HUDEP-2 (cell line): ENCODE measurements at regions not wholly inside any gene's neighbourhood (a gene's known extent, or its start where the extent isn't known, plus 50 kb on each side); places are given as distances from the start of the nearest gene placed in this dataset.

Source experiments
- DNase-seq, 76 experiments: peaks; one replicate each; lab custom pipeline; 2025; ENCODE audit not compliant: unreplicated experiment in 76 of 76; lab: John Stamatoyannopoulos, UW

DNA sequence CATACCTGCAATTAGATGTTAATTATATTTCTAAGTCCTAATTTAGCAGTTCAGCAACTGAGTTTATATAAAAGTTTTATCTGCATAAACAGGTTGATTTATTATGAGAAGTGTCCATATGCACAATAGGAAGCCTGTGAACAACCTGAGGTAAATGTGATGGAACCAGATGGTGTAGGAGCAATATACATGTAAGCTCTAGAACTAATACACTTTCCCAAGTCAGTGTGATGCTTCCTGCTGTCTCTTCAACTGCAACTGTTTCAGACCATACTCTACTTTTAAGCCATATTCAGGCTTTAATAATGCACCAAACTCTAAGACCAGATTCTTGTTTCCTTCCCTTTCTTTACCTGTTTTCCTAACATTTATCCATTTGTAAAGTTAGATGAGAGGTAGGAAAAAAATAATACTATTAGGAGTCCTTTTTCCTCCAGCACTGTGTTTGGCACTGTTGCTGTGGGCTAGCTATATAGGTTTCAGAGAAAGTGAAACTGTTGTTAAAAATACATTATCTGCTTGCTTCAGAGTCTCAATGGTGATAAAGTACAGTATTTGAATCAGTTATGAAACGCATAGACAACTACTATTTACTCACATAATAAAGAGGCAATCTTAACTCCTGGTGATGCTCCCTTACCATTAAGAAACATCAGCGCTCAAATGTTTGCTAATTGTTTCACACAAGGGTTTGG, 1009.3 kb downstream of the GRIK2 start:
- no peak for DNase-seq

DNA sequence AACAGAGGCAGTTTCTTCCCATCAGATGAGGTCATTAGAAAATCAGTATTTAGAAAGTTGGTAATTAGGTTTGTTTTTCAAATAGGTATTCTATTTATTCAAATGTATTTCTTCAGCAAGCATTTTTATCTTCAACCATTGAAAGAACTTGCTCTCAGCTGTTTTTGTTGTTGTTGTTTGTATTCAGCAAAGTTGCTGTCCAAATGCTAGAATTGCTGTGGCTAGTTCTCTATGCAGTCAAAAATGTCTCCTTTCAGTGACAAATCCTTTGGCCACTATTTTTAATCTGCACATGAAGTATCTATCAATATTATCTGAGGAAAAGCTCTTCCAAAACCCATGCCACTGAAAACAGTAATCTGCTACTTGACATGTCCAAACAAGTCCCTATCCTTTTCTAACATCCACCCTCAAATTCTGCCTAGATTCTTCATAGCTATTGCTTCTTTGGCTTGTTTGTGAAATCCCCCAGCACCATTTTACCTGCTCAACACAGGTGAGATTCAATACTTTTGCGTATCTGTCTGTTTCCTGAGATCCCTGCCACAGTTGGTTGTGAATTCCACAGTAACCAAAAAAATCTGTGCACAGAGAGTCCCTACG, 1005.4 kb downstream of the GRIK2 start:
- no peak for DNase-seq

DNA sequence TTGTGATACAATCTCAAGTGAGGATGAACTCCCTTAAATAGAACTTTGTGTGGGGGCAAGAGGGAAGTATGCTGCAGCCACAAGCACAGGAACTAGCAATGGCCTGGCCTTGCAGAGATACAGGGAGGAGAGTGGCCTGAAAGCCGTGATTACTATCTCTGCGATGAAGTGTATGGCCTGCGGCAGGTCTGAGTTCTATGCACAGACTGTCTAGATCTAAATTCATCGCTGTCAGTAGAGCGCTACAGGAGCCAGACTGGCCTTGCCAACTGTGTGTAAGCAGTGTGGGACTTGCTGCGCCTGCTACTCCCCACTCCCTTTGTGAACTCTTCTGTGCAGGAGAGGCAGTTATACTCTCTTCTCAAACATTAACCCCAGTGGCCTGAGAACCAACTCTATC, 997.0 kb downstream of the GRIK2 start:
- DNase-seq: no peak

DNA sequence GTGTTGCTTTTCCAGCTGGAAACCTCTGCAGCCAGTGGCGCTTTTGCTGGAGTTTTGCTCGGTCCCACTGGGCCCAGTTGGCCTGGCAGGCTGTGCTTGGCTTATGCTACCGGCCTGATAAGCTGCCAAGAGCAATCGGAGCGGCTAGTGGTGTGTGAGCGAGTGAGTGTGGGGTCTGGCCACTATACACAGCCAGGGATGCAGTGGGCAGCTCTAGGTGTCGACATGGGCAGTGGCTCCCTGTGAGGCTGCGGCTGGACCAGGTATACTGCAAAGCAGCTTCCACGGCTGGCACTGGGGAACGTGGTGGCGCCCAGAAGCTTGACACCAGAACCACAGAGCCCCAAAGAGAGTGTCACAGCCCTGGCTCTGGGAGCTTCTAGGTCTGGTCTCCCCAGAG, 996.5 kb downstream of the GRIK2 start:
- no peak for DNase-seq

DNA sequence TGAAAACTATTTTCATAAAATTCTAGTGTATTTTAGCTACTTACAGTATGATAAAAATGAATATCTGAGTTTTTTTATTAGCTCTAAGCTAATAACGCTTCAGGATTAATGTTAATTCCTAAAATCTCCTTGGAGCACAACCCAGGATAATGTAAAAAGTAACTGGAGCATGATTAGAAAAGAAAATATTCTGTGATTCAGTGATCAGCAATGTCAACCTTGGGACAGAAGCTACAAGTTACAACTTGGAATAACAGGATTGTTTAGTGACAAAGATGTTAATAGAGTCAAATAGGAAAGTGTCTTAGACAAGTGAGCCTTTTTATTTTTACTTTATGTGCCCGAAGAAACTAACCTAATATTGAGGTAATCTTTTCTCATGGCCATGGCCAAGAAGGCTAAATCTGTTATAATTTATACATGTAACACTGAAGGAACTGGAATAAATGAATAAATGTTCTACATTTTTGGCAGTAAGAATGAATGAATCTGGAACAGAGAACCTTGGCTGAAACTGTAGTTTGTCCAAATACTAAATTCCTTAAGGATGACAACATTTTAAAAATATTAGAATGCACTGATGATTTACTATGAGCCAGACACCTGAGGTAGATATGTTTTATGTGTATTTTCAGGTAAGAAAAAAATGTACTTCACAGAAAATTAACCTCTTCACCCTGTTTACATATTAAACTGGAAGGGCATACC, 994.0 kb downstream of the GRIK2 start:
- no peak for DNase-seq

DNA sequence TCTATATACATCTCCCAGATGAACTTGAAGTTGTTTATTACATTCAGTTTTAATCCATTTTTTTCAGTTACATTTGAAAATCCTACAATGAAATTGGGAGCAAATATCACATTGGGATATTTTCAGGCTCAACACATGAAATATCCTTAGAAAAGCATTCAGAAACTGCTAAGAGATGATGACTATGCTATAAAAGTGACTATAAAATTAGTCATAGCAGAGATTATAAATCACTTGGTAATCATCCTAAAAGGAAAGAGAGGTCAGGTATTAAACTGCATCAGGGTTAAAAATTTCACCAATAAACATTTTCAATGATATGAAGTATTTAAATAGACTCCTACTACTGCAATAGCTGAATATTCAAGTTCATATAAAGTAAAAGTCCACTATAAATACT, 987.7 kb downstream of the GRIK2 start:
- no peak for DNase-seq

DNA sequence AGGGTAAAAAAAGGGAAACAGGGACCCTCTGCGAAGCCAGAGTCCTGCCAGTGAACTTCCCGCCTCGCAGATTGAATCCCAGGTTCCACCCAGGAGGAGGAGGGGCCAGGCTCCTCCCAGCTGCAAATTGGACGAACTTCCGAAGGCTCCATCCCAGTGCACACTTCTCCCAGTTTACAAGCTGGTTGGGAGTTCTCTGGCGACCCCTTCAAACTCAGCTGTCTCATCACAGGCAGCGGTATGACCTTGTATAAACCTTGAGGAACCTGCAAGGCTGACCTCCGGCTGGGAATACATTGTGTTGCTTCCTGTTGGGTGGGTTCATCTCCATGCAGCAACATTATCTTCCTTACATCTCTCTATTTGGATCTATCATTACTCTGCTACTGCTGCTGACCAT, 962.7 kb downstream of the GRIK2 start:
- no peak for DNase-seq

DNA sequence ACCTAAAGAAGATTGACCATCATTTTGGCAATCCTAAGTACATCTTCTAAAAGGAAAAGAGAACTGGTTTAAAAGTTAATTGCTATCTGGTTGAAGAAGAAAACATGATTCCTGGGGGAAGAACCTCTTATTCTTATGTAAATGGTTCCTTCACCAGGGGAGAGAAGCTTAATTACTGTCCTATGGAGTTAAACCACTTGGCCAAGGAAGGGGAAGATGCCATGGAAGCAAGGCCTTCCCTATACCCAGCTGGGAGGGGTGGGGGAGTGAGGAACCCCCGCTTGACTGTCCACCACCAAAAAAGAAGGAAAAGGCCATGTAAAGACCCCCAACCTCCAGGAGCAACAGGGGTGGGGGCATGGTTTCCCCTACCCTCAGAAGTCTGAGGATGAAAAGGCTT, 962.1 kb downstream of the GRIK2 start:
- no peak for DNase-seq

DNA sequence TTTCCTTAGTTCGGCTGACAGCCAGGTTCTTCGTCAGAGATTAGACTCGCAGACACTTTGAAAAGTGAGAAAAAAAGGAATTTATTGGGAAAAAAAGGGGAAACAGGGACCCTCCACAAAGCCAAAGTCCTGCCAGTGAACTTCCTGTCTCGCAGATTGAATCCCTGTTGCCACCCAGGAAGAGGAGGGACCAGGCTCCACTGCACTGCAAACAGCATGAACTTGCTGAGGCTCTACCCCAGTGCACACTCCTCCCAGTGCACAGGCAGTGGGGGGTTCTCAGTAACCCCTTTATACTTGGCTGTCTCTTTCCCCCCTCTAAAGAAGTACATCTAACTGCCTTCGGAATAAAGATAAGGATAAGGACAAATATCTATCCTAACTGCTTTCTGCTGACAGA, 959.0 kb downstream of the GRIK2 start:
- no peak for DNase-seq

DNA sequence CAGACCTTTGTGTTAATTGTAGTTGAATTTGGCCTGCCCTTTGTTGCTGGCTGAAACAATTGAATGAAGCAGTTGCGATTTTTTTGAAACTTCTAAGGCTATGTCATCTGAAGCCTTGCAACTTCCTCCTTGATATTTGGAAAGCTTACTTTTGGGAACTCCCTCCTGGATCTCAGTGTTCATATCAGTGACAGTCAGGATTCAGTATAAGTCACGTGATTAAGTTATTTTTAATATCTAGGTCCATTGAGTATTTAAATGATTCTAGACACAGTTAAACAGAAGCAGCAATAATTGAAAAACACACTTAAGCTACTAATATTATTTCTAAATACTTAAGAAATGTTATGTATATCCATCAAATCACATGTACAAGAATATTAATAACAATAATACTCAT, 951.3 kb downstream of the GRIK2 start:
- DNase-seq: no peak

DNA sequence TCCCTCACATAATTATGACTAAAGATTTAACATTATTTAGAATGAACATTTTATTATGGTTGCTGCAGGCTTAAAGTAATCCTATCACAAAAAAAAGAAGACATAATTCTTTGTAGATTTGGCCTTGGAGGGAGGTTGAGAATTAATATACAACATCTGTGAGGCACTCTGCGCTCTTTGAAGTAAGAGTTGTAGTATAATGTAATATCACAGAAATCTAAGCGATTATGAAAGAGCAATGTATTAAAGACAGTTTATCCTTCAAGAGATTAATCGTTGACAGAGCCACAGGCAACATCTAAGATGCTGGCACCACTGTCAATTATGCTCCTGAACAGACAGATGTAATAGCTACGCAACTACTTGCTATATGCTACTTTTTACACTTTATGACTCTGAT, 946.8 kb downstream of the GRIK2 start:
- no peak for DNase-seq

DNA sequence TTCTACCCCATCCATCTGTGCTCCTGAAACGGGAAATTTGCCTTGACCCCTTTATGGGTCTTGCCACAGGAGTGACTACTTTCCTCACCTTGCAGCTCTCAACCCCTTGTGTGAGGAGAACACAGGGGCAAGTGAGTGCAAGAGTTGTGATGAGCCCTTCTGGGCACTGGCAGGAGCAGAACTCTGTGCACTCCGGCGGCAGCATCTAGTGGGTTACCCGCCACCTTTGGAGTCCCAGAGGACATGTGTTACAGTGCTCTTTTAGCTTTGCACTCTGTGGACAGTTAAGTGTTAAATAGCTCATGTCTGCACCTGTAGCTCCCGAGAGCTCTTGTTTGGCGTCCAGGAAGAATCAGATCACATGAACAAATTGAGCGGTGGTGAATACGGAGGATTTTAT, 940.2 kb downstream of the GRIK2 start:
- DNase-seq: no peak

DNA sequence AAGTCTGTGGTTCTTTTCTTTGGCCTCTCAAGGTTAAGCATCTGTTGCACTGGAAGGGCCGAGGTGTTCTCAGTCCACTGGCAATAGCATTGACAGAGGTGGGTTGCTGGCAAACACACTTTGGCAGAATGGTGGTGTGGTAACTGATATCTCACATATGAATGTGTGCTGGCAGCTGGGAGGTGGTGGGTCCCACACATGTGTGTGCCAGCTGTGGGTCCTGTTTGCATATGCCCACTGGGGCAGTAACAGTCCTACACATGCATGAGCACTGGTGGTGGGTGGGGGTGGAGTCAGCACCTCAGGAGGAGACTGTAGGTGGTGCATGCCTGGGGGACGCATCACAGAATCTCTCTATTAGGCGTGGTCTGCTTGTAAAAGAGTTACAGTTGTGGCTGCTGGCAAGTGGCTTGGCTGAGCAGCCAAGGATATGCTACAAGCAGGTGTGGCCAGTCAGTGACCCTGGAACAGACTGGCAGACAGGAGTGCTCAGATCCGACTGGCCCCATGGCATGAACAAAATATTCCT, 934.3 kb downstream of the GRIK2 start:
- no peak for DNase-seq

DNA sequence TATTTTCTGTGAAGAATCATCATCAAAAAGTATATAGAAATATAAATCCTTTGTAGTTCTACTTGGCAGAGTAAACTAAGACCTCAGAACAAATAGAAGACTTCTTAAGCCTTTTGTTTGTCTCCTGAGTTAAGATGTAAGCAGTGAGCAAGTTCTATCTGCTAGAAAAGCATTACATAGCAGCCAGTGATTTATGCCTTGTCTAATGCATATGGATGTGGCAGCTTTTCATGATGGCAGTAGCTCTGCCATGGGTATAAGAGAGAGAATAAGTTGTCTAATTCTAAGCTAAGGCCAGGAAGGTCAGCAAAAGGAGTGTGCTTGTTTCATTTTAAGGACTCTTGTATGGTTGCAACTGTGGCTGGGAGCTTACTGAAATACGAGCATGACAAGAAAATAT, 920.2 kb downstream of the GRIK2 start:
- DNase-seq: no peak

DNA sequence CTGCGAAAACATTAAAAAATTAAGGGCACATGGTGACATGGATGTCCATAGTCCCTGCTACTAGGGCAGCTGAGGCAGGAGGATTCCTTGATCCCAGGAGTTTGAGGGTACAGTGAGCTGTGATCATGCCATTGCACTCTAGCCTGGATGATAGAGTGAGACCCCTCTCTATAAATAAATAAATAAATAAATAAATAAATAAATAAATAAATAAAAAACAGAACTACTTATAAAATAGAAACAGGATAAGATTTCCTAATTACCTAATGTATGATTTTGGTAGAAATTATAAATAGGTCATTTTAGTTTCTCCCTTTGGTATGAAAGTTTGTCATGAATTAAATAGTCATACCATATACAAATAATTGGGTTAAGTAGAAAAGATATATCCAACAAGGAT, 916.2 kb downstream of the GRIK2 start:
- no peak for DNase-seq

DNA sequence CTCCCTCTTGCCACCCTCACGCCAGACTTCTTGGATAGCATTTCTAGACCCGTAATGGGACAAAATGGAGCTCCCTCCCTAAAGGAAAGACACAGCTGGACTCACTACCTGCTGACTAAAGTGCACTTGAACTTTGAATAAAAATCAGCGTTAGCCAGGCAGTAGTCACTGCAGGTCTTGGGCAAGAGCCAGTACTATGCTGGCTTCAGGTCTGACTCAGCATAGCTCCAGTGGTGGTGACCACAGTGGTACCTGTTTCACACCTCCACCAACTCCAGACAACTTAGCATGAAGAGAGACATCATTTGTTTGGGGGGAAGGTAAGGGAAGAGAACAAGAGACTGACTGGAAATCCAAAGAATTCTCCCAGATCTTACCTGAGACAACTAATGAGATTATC, 906.8 kb downstream of the GRIK2 start:
- no peak for DNase-seq

DNA sequence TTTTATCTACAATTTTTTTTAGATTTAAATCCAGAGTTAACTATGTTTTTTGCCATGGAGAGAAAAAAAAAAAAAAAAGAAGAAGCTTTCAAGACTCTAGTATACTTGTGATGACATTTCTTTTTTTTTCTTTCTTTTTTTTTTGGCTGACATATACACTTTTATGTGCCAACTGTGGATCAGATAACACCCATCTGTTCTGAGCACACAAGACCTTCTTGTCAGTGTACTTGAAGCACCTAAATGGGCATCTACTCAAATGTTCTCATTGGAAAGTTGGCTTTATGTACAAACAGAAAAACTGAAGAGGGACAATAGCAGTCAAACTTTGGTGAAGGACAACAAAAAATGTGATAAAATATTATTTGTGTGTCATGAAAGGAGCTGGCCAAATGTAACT, 904.5 kb downstream of the GRIK2 start:
- DNase-seq: no peak
